ENCODE measurements at regions not wholly inside any gene's neighbourhood (a gene's known extent, or its start where the extent isn't known, plus 50 kb on each side); places are given as distances from the start of the nearest gene placed in this dataset.

DNA sequence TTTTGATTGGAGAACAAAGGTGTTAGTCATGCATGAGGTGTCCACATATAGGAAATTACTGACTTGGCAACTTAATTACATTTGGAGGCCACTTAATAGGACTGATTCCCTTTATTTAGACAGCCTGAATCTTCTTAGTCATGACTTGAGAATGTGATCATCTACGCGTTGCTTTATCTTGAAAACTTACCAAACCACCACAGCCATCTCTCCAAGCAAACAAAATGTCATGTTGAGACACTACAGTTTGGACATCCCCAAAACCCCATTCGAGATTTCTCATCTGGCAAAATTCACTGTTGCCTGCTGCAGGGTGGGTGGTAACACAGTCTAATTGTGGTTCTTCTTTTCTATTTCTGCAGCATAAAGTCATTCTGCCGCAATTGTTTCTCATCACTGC lies 176.5 kb upstream of the CDH5 start:
- TF ChIP-seq, protein P1, sequence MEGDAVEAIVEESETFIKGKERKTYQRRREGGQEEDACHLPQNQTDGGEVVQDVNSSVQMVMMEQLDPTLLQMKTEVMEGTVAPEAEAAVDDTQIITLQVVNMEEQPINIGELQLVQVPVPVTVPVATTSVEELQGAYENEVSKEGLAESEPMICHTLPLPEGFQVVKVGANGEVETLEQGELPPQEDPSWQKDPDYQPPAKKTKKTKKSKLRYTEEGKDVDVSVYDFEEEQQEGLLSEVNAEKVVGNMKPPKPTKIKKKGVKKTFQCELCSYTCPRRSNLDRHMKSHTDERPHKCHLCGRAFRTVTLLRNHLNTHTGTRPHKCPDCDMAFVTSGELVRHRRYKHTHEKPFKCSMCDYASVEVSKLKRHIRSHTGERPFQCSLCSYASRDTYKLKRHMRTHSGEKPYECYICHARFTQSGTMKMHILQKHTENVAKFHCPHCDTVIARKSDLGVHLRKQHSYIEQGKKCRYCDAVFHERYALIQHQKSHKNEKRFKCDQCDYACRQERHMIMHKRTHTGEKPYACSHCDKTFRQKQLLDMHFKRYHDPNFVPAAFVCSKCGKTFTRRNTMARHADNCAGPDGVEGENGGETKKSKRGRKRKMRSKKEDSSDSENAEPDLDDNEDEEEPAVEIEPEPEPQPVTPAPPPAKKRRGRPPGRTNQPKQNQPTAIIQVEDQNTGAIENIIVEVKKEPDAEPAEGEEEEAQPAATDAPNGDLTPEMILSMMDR (IDR thresholded peaks at IDR 0.05): no peak
- TF ChIP-seq POLR2A (IDR thresholded peaks at IDR 0.05): no peak
